ENCODE measurements at regions not wholly inside any gene's neighbourhood (a gene's known extent, or its start where the extent isn't known, plus 50 kb on each side); places are given as distances from the start of the nearest gene placed in this dataset.

DNA sequence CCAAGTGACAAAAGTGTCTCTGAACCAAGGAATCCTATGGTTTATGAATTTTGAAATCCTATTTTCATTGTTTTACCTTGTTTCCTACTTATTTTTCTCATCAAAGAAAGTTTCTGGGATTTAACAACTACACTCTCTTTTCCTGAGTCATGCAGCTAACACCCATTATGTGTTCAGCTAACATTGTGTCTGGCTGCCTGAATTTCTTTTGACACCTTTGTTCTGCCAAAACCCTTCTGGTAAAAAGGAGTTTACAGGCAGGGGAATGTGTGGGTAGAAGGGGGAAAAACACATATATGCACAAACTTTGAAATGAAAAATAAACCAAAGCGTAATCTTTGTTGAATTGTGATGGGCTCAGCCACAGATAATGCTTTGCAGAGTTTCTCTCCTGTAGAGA lies 146.2 kb downstream of the COX7C start:
- no peak for TF ChIP-seq POLR2A (IDR thresholded peaks at IDR 0.05; ENCODE audit: low read depth)
- no peak for TF ChIP-seq POLR2AphosphoS5 (IDR thresholded peaks at IDR 0.05)
- TF ChIP-seq EP300 (IDR thresholded peaks at IDR 0.05), result no peak
- TF ChIP-seq, protein P1, sequence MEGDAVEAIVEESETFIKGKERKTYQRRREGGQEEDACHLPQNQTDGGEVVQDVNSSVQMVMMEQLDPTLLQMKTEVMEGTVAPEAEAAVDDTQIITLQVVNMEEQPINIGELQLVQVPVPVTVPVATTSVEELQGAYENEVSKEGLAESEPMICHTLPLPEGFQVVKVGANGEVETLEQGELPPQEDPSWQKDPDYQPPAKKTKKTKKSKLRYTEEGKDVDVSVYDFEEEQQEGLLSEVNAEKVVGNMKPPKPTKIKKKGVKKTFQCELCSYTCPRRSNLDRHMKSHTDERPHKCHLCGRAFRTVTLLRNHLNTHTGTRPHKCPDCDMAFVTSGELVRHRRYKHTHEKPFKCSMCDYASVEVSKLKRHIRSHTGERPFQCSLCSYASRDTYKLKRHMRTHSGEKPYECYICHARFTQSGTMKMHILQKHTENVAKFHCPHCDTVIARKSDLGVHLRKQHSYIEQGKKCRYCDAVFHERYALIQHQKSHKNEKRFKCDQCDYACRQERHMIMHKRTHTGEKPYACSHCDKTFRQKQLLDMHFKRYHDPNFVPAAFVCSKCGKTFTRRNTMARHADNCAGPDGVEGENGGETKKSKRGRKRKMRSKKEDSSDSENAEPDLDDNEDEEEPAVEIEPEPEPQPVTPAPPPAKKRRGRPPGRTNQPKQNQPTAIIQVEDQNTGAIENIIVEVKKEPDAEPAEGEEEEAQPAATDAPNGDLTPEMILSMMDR (IDR thresholded peaks at IDR 0.05), result no peak
- Histone ChIP-seq H3K9me3 (no peaks in the 10 kb centered on the region), H3K4me1 (peaks cover 0 to 26% (median 6%) of the 10 kb centered on the region in 4 donors), H3K27ac (replicated peaks in 1 of 4) (no peak overlapping the region), H3K36me3 (no peaks in the 10 kb centered on the region), H3K27me3 (no peaks in the 10 kb centered on the region), H3K4me3 (no peak overlapping the region)
- WGBS, result 21% methylated on average over 1 of the region's 1 CpG
- intact Hi-C loops (cut with DNase I), result no loop called here
- no peak for DNase-seq (ENCODE audit: extremely low spot score)

DNA sequence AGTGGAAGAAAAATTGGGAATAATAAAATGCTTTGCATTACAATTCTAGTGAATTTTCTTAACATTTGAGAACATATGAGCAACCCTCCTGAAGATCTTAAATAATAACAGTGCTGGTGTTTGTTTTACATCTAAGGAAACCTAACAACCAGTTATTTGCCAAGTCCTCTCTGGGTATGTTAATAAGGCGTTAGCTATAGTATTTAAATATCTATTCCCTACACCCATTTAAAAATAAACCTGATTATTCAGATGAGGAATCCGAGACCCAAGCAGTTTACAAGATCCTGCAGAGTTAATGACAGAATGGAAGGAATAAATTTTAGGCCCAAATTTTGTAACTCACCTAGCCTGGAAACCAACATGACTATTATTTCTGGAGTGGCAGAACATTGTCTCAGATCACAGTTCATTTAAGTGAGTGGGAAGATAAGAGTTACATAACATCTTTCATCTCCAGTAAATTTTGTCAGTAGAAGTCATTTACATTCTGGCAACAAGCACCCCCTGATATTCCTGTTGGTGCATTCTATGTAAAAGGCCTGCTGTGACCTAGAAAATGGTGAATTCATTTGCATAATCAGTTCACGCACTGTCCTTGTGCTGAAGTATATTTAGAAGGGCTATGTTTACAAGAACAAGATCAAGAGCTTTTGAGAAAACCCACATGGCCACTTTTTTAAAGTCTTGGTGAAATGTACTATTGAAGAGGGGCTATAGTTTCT lies 148.2 kb downstream of the COX7C start:
- H3K4me3 ChIP-seq, result no peak overlapping the region
- intact Hi-C loops (cut with DNase I), result no loop called here
- H3K36me3 ChIP-seq, result no peaks in the 10 kb centered on the region
- TF ChIP-seq POLR2AphosphoS5 (IDR thresholded peaks at IDR 0.05) (no peak), POLR2A (IDR thresholded peaks at IDR 0.05; ENCODE audit: low read depth) (no peak), EP300 (IDR thresholded peaks at IDR 0.05) (no peak)
- TF ChIP-seq, protein P1 (IDR thresholded peaks at IDR 0.05), result no peak
- no peaks in the 10 kb centered on the region for H3K27me3 ChIP-seq
- no peak overlapping the region for H3K27ac ChIP-seq (replicated peaks in 1 of 4)
- WGBS, result 63% methylated on average over 3 of the region's 3 CpGs
- DNase-seq (ENCODE audit: extremely low spot score), result no peak
- H3K9me3 ChIP-seq, result no peaks in the 10 kb centered on the region
- peaks cover 0 to 26% (median 6%) of the 10 kb centered on the region in 4 donors for H3K4me1 ChIP-seq

DNA sequence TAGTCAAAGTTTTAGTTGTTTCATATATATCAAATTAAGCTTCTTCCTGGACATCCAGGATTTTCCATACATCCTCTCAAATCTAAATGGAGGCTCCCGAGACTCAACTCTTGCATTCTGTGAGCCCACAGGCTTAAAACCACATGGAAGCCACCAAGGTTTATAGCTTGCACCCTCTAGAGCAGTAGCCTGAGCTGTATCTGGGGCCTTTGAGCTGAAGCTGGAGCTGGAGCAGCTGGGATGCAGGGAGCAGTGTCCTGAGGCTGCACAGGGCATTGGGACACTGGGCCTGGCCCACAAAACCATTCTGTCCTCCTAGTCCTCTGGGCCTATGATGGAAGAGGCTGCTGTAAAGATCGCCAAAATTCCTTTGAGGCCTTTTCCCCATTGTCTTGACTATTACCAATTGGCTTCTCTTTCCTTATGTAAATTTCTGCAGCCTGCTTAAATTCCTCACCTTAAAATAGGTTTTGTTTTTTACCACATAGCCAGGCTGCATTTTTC lies 151.0 kb downstream of the COX7C start:
- DNase-seq (ENCODE audit: extremely low spot score), result no peak
- WGBS, result 81% methylated on average over 2 of the region's 2 CpGs
- H3K9me3 ChIP-seq, result no peaks in the 10 kb centered on the region

DNA sequence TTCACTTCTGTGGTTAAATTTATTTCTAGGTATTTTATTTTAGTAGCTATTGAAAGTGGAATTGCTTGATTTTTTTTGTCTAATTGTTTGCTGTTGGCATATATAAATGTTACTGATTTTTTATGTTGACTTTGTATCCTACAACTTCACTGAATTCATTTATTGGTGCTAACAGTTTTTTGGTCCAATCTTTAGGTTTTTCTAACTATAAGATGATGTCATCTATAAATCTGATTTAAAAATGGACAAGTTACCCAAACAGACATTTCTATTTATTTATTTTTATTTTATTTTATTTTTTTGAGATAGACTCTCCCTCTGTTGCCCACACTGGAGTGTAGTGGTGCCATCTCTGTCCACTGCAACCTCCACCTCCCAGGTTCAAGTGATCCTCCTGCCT lies 162.3 kb downstream of the COX7C start:
- TF ChIP-seq POLR2A (IDR thresholded peaks at IDR 0.05; ENCODE audit: low read depth), result no peak
- TF ChIP-seq, protein P1 (IDR thresholded peaks at IDR 0.05), result no peak
- Histone ChIP-seq H3K36me3 (no peaks in the 10 kb centered on the region), H3K9me3 (no peaks in the 10 kb centered on the region), H3K4me1 (no peaks in the 10 kb centered on the region), H3K4me3 (no peak overlapping the region), H3K27ac (replicated peaks in 1 of 4) (no peak overlapping the region), H3K27me3 (no peaks in the 10 kb centered on the region)
- intact Hi-C loops (cut with DNase I), result no loop called here
- no peak for DNase-seq (ENCODE audit: extremely low spot score)

More for the DNA sequence above, 151.0 kb downstream of the COX7C start:
- intact Hi-C loops (cut with DNase I), result no loop called here
- Histone ChIP-seq H3K27me3 (no peaks in the 10 kb centered on the region), H3K4me1 (peaks cover 0 to 20% (median 6%) of the 10 kb centered on the region in 4 donors), H3K27ac (replicated peaks in 1 of 4) (no peak overlapping the region), H3K36me3 (no peaks in the 10 kb centered on the region), H3K4me3 (no peak overlapping the region)
- TF ChIP-seq POLR2A (IDR thresholded peaks at IDR 0.05; ENCODE audit: low read depth) (no peak), EP300 (IDR thresholded peaks at IDR 0.05) (no peak), POLR2AphosphoS5 (IDR thresholded peaks at IDR 0.05) (no peak)
- TF ChIP-seq, protein P1 (IDR thresholded peaks at IDR 0.05), result no peak

DNA sequence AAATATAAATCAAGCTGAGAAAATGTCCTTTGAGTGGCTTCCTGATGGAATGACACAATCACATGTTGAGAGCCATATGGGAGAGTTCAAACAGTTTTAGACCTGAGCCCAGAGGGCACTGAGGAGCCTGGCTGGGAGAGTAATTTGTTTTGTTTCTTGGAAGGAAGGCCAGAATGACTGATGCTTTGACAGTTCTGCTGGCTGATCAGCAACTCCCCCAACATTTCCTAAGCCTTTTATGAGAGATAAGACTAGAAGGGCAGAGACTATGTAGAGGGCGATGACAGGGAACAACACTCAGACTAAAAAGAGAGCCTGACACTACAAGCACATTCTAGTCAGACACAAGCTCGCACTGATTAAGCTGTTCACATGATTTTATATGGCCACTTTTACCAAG lies 169.2 kb downstream of the COX7C start:
- Histone ChIP-seq H3K27ac (replicated peaks in 1 of 4) (no peak overlapping the region), H3K9me3 (no peaks in the 10 kb centered on the region), H3K27me3 (no peaks in the 10 kb centered on the region), H3K4me3 (no peak overlapping the region), H3K4me1 (no peaks in the 10 kb centered on the region), H3K36me3 (no peaks in the 10 kb centered on the region)
- intact Hi-C loops (cut with DNase I), result no loop called here
- TF ChIP-seq EP300 (IDR thresholded peaks at IDR 0.05), result no peak
- no peak for TF ChIP-seq POLR2A (IDR thresholded peaks at IDR 0.05; ENCODE audit: low read depth)
- TF ChIP-seq, protein P1 (IDR thresholded peaks at IDR 0.05), result no peak
- no peak for TF ChIP-seq POLR2AphosphoS5 (IDR thresholded peaks at IDR 0.05)
- DNase-seq (ENCODE audit: extremely low spot score), result no peak
- 51% methylated on average over 2 of the region's 2 CpGs for WGBS

Data from esophagus muscularis mucosa (tissue), 4 donors.